ENCODE measurements at regions not wholly inside any gene's neighbourhood (a gene's known extent, or its start where the extent isn't known, plus 50 kb on each side); places are given as distances from the start of the nearest gene placed in this dataset.

- DNase-seq (ENCODE audit: low spot score): no peak
These were observed 101.6 kb upstream of the FOXF1 start for GRCh38 chr16:86408685-86409084.

- DNase-seq (ENCODE audit: low spot score): no peak
These were observed 100.2 kb upstream of the FOXF1 start for GRCh38 chr16:86410081-86410480.

GRCh38 chr16:86410529-86410928 is 99.8 kb upstream of the FOXF1 start:
- no peak for DNase-seq (ENCODE audit: low spot score)

- DNase-seq (ENCODE audit: low spot score): no peak
These were observed 98.4 kb upstream of the FOXF1 start for GRCh38 chr16:86411897-86412296.

GRCh38 chr16:86414991-86415740 is 95.2 kb upstream of the FOXF1 start:
- DNase-seq (ENCODE audit: low spot score): no peak

DNA sequence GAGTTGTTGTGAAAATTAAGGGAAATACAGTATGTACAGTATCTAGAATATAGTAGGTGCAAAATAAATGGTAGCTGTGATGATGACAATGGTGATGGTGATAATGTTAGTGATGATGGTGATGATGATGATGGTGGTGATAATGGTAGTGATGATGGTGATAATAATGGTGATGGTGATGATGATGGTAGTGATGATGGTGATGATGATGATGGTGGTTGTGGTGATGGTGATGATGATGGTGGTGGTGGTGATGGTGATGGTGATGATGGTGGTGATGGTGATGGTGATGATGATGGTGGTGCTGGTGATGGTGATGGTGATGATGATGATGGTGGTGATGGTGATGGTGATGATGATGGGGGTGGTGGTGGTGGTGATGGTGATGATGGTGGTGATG is 91.3 kb upstream of the FOXF1 start:
- no peak for DNase-seq (ENCODE audit: low spot score)

DNA sequence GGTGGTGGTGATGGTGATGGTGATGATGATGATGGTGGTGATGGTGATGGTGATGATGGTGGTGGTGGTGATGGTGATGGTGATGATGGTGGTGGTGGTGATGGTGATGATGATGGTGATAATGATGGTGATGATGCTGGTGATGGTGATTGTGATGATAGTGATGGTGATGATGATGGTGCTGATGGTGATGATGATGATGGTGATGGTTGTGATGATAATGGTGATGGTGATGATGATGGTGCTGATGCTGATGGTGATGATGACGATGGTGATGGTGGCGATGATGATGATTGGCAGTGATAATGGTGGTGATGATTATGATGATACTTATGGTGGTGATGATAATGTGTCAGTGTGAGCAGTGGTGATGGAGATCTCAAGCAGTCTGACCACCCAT is 90.8 kb upstream of the FOXF1 start:
- no peak for DNase-seq (ENCODE audit: low spot score)

DNA sequence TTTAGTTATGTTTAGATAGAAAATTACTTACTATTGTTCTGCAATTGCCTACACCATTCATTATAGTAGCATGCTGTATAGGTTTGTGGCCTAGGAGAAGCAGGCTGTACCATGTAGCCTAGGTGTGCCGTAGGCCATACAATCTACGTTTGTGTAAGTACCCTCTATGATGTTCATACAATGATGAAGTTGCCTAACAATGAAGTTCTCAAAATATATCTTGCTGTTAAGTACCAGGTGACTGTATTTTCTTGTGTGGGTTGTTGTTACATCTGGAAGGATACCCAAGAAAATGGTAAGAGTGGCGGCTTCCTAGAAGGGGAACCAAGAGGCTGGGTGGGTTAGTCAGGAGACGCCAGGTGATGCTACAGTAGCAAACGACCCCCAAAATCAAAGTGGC is 88.3 kb upstream of the FOXF1 start:
- no peak for DNase-seq (ENCODE audit: low spot score)

DNA sequence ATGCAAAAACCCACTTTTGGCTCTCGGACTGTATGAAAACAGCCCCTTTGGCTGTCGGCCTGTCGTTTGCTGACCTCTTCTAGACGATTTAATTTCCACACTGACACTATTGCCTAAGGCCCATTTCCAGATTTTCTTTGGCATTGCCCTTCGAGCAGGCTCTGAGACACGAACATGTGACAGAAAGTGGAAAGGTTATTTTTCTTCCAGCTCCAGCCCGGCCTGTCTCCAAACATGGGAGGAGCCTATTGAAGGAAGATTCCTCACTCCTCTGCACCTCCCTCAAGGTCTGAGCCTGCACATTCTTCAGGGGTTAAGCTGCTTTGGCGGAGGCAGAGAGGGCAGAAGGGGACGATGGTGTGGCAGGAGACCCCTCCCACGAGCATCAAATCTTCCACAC is 85.9 kb upstream of the FOXF1 start:
- no peak for DNase-seq (ENCODE audit: low spot score)

DNA sequence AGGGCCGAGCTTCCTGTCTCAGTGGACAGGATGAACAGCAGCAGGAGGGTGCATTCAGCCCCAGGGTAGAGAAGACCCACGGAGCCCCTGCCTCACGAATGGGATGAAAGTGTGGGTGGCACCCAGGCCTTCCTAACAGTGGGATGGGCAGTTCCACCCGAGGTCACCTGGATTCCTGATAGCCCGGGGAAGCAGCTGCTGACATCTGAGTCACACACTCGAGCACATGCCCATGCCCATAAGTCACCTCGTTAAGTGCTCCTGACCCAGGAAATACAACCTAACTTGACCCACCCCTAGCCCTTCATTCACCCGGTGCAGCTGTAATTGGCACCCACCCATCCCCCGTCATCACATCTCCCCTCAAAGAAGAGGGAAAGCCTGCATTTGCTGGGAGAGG is 85.3 kb upstream of the FOXF1 start:
- no peak for DNase-seq (ENCODE audit: low spot score)

DNA sequence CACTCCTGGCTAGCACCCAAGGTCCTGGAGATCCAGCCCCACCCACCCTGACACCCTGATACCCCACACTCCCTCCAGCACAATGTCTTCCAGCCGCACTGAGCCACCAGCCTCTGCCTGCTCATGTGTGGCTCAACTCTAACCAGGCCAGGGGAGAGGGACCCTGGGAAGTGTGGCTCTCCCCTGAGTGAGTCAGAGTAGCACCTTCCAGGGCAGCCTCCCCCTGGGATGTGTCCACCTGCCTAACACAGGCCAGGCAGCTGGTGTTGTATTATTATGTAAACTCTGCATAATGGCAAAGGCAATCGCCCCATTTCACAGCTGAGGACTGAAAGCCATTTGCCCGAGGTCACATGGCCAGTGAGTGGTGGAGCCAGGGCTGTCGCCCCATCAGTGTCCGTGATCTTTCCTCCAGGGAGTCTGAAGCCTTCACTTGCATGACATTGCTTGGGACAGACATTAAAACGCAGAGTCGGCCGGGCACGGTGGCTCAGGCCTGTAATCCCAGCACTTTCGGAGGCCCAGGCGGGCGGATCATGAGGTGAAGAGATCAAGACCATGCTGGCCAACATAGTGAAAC is 84.2 kb upstream of the FOXF1 start:
- DNase-seq (ENCODE audit: low spot score): no peak

GRCh38 chr16:86427433-86427851 is 82.9 kb upstream of the FOXF1 start:
- no peak for DNase-seq (ENCODE audit: low spot score)

- no peak for DNase-seq (ENCODE audit: low spot score)
These were observed 81.4 kb upstream of the FOXF1 start for GRCh38 chr16:86428729-86429517.

DNA sequence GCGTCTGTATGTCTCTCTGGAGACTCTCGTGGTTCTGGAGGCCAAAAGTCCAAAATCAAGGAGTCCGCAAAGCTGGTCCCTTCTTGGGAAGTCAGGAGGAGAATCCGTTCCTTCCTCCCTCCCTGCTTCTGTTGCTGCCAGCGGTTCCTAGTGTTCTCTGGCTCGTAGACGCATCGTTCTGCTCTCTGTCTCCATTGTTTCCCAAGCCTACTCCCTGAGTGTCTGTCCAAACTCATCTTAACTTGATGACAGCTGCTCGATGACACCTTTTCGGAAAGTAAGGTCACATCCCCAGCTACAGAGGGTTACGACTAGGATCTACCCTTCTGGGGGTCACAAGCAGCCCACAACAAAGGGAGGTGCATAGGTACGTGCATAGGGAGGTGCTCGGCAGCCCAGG is 80.7 kb upstream of the FOXF1 start:
- DNase-seq (ENCODE audit: low spot score): no peak

DNA sequence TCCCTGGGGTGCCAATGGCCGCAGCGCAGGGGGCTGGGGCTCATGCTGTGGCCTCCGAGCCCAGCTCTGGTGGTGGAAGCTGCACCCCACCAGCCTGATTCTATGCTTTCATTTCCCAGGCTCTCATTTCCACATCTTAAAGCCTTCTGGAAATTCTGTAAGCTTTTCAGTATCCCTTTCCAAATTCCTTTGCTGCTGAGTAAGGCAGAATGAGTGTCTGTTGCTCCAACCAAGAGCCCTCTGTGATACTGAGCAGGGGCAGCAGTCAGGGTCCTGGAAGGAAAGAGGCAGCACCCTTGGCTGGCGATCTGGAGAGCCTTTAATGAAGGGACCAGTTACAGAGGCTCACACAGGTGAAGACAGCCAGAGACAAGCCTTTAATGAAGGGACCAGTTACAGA is 79.5 kb upstream of the FOXF1 start:
- no peak for DNase-seq (ENCODE audit: low spot score)

DNA sequence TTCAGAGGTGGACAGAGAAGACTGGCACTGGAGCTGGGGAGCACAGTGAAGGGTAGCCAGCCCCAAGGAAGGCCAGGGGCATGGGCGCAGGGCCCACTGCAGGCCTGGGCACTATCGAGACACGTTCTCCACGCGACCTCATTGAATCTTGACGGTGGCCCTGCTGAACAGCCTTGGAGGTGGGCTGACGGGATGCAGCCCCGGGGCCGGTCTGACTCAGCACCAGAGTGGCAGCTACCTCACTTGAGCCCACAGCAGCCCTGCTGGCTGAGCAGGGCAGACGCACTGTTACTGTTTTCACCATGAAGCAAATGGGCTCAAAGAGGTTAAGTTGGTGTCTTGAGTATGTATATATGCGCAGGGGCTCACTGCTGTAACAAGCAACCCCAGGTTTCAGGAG is 78.8 kb upstream of the FOXF1 start:
- no peak for DNase-seq (ENCODE audit: low spot score)

DNA sequence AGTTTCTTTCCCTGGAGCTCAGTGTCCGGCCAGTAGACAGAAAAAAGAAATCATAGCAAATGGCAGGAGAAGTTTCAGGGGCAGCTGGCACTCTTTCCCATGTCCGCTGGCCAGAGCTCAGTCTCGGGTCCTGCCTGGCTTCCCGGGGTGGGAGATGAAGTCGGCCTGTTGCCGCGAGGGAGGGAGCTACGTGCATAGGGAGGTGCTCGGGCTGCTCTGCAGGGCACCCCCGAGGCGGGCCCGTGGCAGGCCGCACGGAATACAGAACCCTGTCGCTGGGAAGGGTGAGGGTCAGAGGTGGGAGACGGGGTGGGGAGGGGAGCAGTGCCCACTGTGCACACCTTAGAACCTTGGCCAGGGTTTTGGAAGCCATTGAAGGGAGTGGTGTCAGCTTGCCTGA is 78.3 kb upstream of the FOXF1 start:
- DNase-seq (ENCODE audit: low spot score): no peak

- DNase-seq (ENCODE audit: low spot score): no peak
These were observed 77.6 kb upstream of the FOXF1 start for GRCh38 chr16:86432691-86433090.

DNA sequence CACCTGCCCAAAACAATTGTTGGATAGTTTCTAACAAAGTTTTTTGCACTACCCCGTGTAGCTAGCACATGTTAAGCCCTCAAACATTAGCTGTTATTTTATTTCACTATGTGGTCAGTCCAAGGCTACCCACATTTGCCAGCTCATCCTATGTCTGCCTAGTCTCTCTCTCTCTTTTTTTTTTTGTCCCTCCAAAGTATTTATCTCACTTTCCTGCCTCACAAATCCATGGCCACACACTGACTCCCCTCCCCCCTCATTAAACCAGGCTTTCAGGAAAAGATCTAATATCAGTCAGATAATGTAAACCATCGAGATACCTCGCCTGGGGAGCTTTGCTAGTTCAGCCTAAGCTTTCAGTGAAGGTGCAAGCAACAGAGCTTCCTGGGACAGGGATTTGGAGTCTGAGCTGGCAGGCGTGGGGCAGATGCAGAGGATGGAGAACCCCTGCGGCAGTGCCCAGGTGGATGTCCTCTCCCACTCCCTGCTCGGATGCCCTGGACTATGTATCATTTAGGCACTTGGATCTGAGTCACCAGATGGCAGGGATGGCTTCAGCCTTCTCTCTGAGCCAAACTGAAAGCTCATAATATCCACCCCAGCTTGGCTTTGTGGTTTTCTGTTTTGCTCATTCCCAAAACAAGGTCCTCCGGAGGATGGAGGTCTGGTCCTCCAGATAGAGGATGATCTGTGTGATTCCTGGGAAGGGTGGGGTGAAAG is 73.7 kb upstream of the FOXF1 start:
- no peak for DNase-seq (ENCODE audit: low spot score)

GRCh38 chr16:86437348-86437747 is 73.0 kb upstream of the FOXF1 start:
- no peak for DNase-seq (ENCODE audit: low spot score)

GRCh38 chr16:86442703-86443102 is 67.6 kb upstream of the FOXF1 start:
- DNase-seq (ENCODE audit: low spot score): no peak

- no peak for DNase-seq (ENCODE audit: low spot score)
These were observed 66.7 kb upstream of the FOXF1 start for GRCh38 chr16:86443508-86444147.
